ENCODE measurements at regions not wholly inside any gene's neighbourhood (a gene's known extent, or its start where the extent isn't known, plus 50 kb on each side); places are given as distances from the start of the nearest gene placed in this dataset.

DNA sequence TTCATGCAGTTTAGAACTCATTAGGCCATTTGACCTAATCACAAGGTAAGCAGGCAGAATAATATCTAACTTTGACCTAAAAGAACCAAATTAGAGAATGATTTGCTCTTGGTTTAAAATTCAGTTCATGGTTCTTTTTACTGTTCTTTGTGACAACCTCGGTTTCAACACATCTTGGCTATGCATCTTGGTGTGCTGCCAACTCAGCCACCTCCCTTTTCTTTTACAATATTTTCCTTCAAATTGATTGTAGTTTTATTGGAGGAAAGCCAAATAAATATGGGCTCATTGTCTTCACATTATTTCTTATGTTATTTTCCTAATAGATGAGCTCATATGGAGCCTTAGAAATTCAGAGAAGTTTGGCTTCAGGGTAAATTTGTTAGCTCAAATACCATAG is 338.3 kb downstream of the SIPA1L2 start:
- in situ Hi-C loops (cut with HindIII; ENCODE audit: low pct_ligation_motif_present, low sequenced_read_pairs): no loop called here
- TF ChIP-seq CTCF (IDR thresholded peaks at IDR 0.05; ENCODE audit: low read depth, low read length, missing control alignments): no peak
- Histone ChIP-seq H3K36me3 (replicated peaks) (no peaks in the 10 kb centered on the region), H3K27me3 (replicated peaks) (no peaks in the 10 kb centered on the region), H3K4me3 (ENCODE audit: low read depth, low read length) (no peak overlapping the region), H3K27ac (no peak overlapping the region)
- DNase-seq: no peak

DNA sequence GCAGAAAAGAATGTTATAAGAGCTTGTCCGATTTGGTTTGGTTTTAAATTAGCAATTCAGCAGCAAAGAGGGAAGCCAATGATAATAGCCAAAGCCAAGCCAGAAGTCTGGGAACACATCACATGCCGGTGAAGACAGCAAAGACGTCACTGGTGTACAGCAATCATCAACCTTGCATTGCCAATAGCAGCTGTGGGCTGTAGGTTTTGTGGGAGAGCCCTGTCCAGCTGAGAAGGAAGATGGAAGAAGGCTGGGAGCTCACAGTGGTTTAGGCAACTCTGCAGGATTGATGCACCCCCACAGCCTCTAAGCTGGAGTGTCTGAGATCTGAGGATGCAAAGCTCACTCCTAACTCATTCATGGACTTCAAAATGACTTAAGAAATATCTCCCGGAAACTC is 338.7 kb downstream of the SIPA1L2 start:
- DNase-seq: no peak
- no peaks in the 10 kb centered on the region for H3K36me3 ChIP-seq (replicated peaks)
- H3K27ac ChIP-seq: no peak overlapping the region
- in situ Hi-C loops (cut with HindIII; ENCODE audit: low pct_ligation_motif_present, low sequenced_read_pairs): no loop called here
- no peak for TF ChIP-seq CTCF (IDR thresholded peaks at IDR 0.05; ENCODE audit: low read depth, low read length, missing control alignments)
- H3K4me3 ChIP-seq (ENCODE audit: low read depth, low read length): no peak overlapping the region
- no peaks in the 10 kb centered on the region for H3K27me3 ChIP-seq (replicated peaks)

GRCh38 chr1:232290570-232290969 is 339.4 kb downstream of the SIPA1L2 start:
- no peak for DNase-seq
- no peak overlapping the region for H3K27ac ChIP-seq
- no peak overlapping the region for H3K4me3 ChIP-seq (ENCODE audit: low read depth, low read length)
- H3K36me3 ChIP-seq (replicated peaks): no peaks in the 10 kb centered on the region
- in situ Hi-C loops (cut with HindIII; ENCODE audit: low pct_ligation_motif_present, low sequenced_read_pairs): no loop called here
- no peaks in the 10 kb centered on the region for H3K27me3 ChIP-seq (replicated peaks)
- TF ChIP-seq CTCF (IDR thresholded peaks at IDR 0.05; ENCODE audit: low read depth, low read length, missing control alignments): no peak

DNA sequence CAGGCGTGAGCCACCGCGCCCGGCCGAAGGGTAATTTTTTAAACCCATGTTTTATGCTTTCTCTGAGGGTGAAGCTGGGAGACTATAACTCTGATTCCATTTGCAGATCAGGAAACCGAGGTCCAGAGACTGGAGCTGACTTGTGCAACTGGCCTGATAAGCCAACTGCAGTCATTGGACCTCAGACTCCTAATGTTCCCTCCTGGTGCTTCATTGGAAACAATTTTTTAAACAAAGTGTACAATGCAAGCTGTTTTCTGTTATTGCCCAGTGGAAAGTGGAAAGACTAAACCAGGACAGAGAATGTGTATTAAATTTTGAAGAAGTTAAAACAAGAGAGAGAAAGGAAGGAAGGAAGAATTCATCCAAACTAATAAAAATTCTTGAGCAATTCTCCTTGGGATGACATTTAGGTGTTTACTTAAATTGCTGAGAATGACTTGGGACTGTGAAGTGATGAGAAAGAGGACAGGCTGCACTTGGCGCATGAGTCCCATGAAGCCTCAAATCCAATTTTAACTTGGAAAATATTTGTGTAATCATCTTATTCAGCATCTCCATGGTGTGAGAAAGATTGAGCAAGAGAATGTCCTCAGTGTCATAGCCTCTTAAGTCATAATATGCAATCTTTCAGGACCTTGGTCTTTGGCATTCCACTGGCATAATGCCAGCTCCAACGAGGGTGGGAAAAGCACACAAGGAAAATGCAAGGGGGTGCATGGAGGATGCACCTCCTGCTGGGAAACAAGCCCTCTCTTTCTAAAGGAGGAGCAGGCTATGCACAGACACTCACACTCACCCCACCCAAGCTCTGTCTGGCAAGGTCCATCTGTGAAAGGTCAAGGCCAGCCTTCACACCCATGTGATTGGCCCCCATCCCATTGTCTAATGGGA is 342.0 kb downstream of the SIPA1L2 start:
- in situ Hi-C loops (cut with HindIII; ENCODE audit: low pct_ligation_motif_present, low sequenced_read_pairs): no loop called here
- no peak overlapping the region for H3K27ac ChIP-seq
- no peak overlapping the region for H3K4me3 ChIP-seq (ENCODE audit: low read depth, low read length)
- no peak for TF ChIP-seq CTCF (IDR thresholded peaks at IDR 0.05; ENCODE audit: low read depth, low read length, missing control alignments)
- H3K36me3 ChIP-seq (replicated peaks): no peaks in the 10 kb centered on the region
- no peak for DNase-seq
- no peaks in the 10 kb centered on the region for H3K27me3 ChIP-seq (replicated peaks)

GRCh38 chr1:232285138-232285537 is 344.8 kb downstream of the SIPA1L2 start:
- Histone ChIP-seq H3K4me3 (ENCODE audit: low read depth, low read length) (no peak overlapping the region), H3K27ac (no peak overlapping the region), H3K36me3 (replicated peaks) (no peaks in the 10 kb centered on the region), H3K27me3 (replicated peaks) (no peaks in the 10 kb centered on the region)
- in situ Hi-C loops (cut with HindIII; ENCODE audit: low pct_ligation_motif_present, low sequenced_read_pairs): no loop called here
- TF ChIP-seq CTCF (IDR thresholded peaks at IDR 0.05; ENCODE audit: low read depth, low read length, missing control alignments): no peak
- DNase-seq: no peak

GRCh38 chr1:232283864-232284263 is 346.1 kb downstream of the SIPA1L2 start:
- TF ChIP-seq CTCF (IDR thresholded peaks at IDR 0.05; ENCODE audit: low read depth, low read length, missing control alignments): no peak
- Histone ChIP-seq H3K27ac (no peak overlapping the region), H3K27me3 (replicated peaks) (no peaks in the 10 kb centered on the region), H3K4me3 (ENCODE audit: low read depth, low read length) (no peak overlapping the region), H3K36me3 (replicated peaks) (no peaks in the 10 kb centered on the region)
- no peak for DNase-seq
- in situ Hi-C loops (cut with HindIII; ENCODE audit: low pct_ligation_motif_present, low sequenced_read_pairs): no loop called here
